Effector memory CD8-positive, alpha-beta T cell (primary cell): ENCODE measurements at regions not wholly inside any gene's neighbourhood (a gene's known extent, or its start where the extent isn't known, plus 50 kb on each side); places are given as distances from the start of the nearest gene placed in this dataset.

Experiments used
- ATAC-seq: fragments of 150-1000 bp; cut with Tn5 transposase; replicated peaks from 2 replicates; pipeline ENCODE4 v1.10.0; 2021; ENCODE audit warnings: mild to moderate bottlenecking, moderate library complexity
- DNase-seq, 3 experiments: peaks; one replicate each; pipeline ENCODE4 v3.0.0; 2021
- H3K27ac Mint-ChIP-seq, 2 donors: one replicate each; pipeline ENCODE4 v1.8.0; 2022; ENCODE audit warnings: mild to moderate bottlenecking in 2 of 2, mixed read lengths in 2 of 2, moderate library complexity in 2 of 2
- H3K27me3 Mint-ChIP-seq, 2 donors: one replicate each; pipeline ENCODE4 v1.8.0; 2022; ENCODE audit warnings: mixed read lengths in 2 of 2
- H3K36me3 Mint-ChIP-seq: one replicate; pipeline ENCODE4 v1.8.0; 2022; ENCODE audit warnings: mild to moderate bottlenecking, moderate library complexity, mixed read lengths; ENCODE audit not compliant: insufficient read depth
- H3K4me1 Mint-ChIP-seq, 2 donors: one replicate each; pipeline ENCODE4 v1.8.0; 2022; ENCODE audit warnings: low read depth in 2 of 2, mixed read lengths in 2 of 2
- H3K4me3 Mint-ChIP-seq, 2 donors: one replicate each; pipeline ENCODE4 v1.8.0; 2022; ENCODE audit warnings: mild to moderate bottlenecking in 2 of 2, mixed read lengths in 2 of 2, moderate library complexity in 2 of 2
- H3K9me3 Mint-ChIP-seq, 2 donors: one replicate each; pipeline ENCODE4 v1.8.0; 2022; ENCODE audit warnings: mixed read lengths in 2 of 2

DNA sequence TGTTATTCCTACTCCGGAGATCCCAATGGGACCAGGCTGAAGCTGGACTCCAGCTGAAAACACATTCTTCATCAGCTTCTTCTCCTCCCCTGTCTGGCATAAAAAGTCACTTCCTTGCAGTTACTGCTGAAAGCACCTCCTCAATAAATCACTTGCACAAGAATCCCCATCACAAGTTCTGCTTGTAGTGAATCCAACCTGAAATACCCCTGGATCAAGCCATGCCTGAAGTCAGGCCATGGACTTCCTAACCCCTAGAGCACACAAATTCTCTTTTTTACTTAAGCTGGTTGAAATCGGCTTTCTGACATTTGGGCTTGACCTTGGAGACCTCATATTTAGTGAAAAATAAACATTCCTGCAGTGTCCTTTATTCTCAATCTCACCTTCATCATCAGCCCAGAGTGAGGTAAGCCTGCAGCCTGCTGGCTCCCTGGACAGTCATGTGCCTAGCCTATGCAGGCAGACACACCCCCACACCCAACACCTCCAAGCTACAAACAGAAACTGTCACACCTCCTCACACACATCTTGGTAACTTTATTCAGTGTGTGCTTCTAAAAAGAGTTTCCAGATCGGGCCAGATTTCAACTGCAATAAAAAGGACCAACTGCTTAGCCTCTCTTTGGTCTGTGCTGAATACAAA, 51.5 kb upstream of the PTPRT start:
- Mint-ChIP-seq H3K27ac (no peak overlapping the region), H3K4me3 (no peak overlapping the region), H3K36me3 (no peaks in the 10 kb centered on the region), H3K9me3 (no peaks in the 10 kb centered on the region), H3K27me3 (peaks cover 6 to 21% of the 10 kb centered on the region in 2 donors), H3K4me1 (no peaks in the 10 kb centered on the region)
- DNase-seq, result no peak
- ATAC-seq, result no peak
